ENCODE measurements at regions not wholly inside any gene's neighbourhood (a gene's known extent, or its start where the extent isn't known, plus 50 kb on each side); places are given as distances from the start of the nearest gene placed in this dataset.

- no peak for DNase-seq (ENCODE audit: low spot score)
- in situ Hi-C loops (cut with MboI; ENCODE audit: low sequenced_read_pairs, unreplicated experiment): no loop called here
- no peak for TF ChIP-seq CTCF (IDR thresholded peaks at IDR 0.05; ENCODE audit: borderline replicate concordance, control extremely low read depth, extremely low read depth, insufficient read depth, missing control alignments)
Observed at GRCh38 chr5:79872291-79872690, 118.8 kb downstream of the MTX3 start.

GRCh38 chr5:79871364-79872120, 119.5 kb downstream of the MTX3 start:
- in situ Hi-C loops (cut with MboI; ENCODE audit: low sequenced_read_pairs, unreplicated experiment): no loop called here
- no peak for TF ChIP-seq CTCF (IDR thresholded peaks at IDR 0.05; ENCODE audit: borderline replicate concordance, control extremely low read depth, extremely low read depth, insufficient read depth, missing control alignments)
- no peak for DNase-seq (ENCODE audit: low spot score)

- in situ Hi-C loops (cut with MboI; ENCODE audit: low sequenced_read_pairs, unreplicated experiment): no loop called here
- no peak for TF ChIP-seq CTCF (IDR thresholded peaks at IDR 0.05; ENCODE audit: borderline replicate concordance, control extremely low read depth, extremely low read depth, insufficient read depth, missing control alignments)
- no peak for DNase-seq (ENCODE audit: low spot score)
Observed at GRCh38 chr5:79868163-79868670, 122.8 kb downstream of the MTX3 start.

- TF ChIP-seq CTCF (IDR thresholded peaks at IDR 0.05; ENCODE audit: borderline replicate concordance, control extremely low read depth, extremely low read depth, insufficient read depth, missing control alignments): no peak
- no peak for DNase-seq (ENCODE audit: low spot score)
- in situ Hi-C loops (cut with MboI; ENCODE audit: low sequenced_read_pairs, unreplicated experiment): no loop called here
Observed at GRCh38 chr5:79865579-79865978, 125.5 kb downstream of the MTX3 start.

- no peak for DNase-seq (ENCODE audit: low spot score)
- in situ Hi-C loops (cut with MboI; ENCODE audit: low sequenced_read_pairs, unreplicated experiment): no loop called here
- no peak for TF ChIP-seq CTCF (IDR thresholded peaks at IDR 0.05; ENCODE audit: borderline replicate concordance, control extremely low read depth, extremely low read depth, insufficient read depth, missing control alignments)
Observed at GRCh38 chr5:79864364-79864763, 126.7 kb downstream of the MTX3 start.

GRCh38 chr5:79859588-79859987, 131.5 kb downstream of the MTX3 start:
- DNase-seq (ENCODE audit: low spot score): no peak
- in situ Hi-C loops (cut with MboI; ENCODE audit: low sequenced_read_pairs, unreplicated experiment): no loop called here

More at GRCh38 chr5:79859588-79859987, 131.5 kb downstream of the MTX3 start:
- TF ChIP-seq CTCF (IDR thresholded peaks at IDR 0.05; ENCODE audit: borderline replicate concordance, control extremely low read depth, extremely low read depth, insufficient read depth, missing control alignments): no peak
